WTC11 (cell line): ENCODE measurements at regions not wholly inside any gene's neighbourhood (a gene's known extent, or its start where the extent isn't known, plus 50 kb on each side); places are given as distances from the start of the nearest gene placed in this dataset.

Experiments
- ATAC-seq: fragments of 200-7000 bp; cut with Tn5 transposase; 2 replicates; pipeline ENCODE4 v1.10.0; 2021; ENCODE audit warnings: mild to moderate bottlenecking, moderate library complexity
- CTCF ChIA-PET: fragments of 300-600 bp; sonication (Branson Sonifier 250); formaldehyde crosslinking; loops from one replicate; lab custom pipeline; 2021; ENCODE audit warnings: antibody characterized with exemption; lab: Charles Lee
- POLR2A ChIA-PET: fragments of 350-600 bp; sonication (Branson Sonifier 250); formaldehyde crosslinking; loops from one replicate; lab custom pipeline; 2021; ENCODE audit warnings: antibody characterized with exemption; lab: Charles Lee
- DNase-seq: peaks from one replicate; pipeline ENCODE4 v3.0.0; 2021; ENCODE audit warnings: low spot score
- H3K27ac Mint-ChIP-seq: 2 replicates; pipeline ENCODE4 v1.8.0; 2021; ENCODE audit warnings: mixed read lengths
- H3K27me3 Mint-ChIP-seq: 2 replicates; pipeline ENCODE4 v1.8.0; 2021; ENCODE audit warnings: low read depth, mild to moderate bottlenecking, moderate library complexity, mixed read lengths
- H3K36me3 Mint-ChIP-seq: 2 replicates; pipeline ENCODE4 v1.8.0; 2021; ENCODE audit warnings: mixed read lengths
- H3K4me1 Mint-ChIP-seq: 2 replicates; pipeline ENCODE4 v1.8.0; 2022; ENCODE audit warnings: mixed read lengths
- H3K4me3 Mint-ChIP-seq: 2 replicates; pipeline ENCODE4 v1.8.0; 2021; ENCODE audit warnings: mild to moderate bottlenecking, moderate library complexity, mixed read lengths
- H3K9me3 Mint-ChIP-seq: 2 replicates; pipeline ENCODE4 v1.8.0; 2021; ENCODE audit warnings: mixed read lengths
- ATF1 ChIP-seq: sonication (generic); formaldehyde crosslinking; IDR thresholded peaks from 2 replicates; pipeline ENCODE4 v1.8.1; 2023; ENCODE audit warnings: mild to moderate bottlenecking, moderate library complexity, missing genetic modification reagents
- CBFB ChIP-seq: sonication (generic); formaldehyde crosslinking; IDR thresholded peaks from 2 replicates; pipeline ENCODE4 v1.8.1; 2022; ENCODE audit warnings: mild to moderate bottlenecking, low read depth, missing genetic modification reagents
- EMX1 ChIP-seq: fragments of 250-450 bp; sonication (Bioruptor Pico); IDR thresholded peaks from 2 replicates; pipeline ENCODE4 v1.8.0; 2021; ENCODE audit warnings: mild to moderate bottlenecking
- FOXP1 ChIP-seq: sonication (generic); formaldehyde crosslinking; IDR thresholded peaks from 2 replicates; pipeline ENCODE4 v1.8.0; 2022; ENCODE audit warnings: missing genetic modification reagents, mild to moderate bottlenecking, moderate library complexity, borderline replicate concordance
- IRF2 ChIP-seq: sonication (generic); formaldehyde crosslinking; IDR thresholded peaks from 2 replicates; pipeline ENCODE4 v1.8.0; 2022; ENCODE audit warnings: low read depth, missing genetic modification reagents, borderline replicate concordance
- NFYB ChIP-seq: sonication (generic); formaldehyde crosslinking; conservative IDR thresholded peaks from 2 replicates; pipeline ENCODE4 v1.8.0; 2022; ENCODE audit warnings: low read depth, missing genetic modification reagents
- SOX15 ChIP-seq: fragments of 250-450 bp; sonication (Bioruptor Pico); IDR thresholded peaks from 2 replicates; pipeline ENCODE4 v1.9.0; 2021; ENCODE audit warnings: mild to moderate bottlenecking
- TEAD1 ChIP-seq: sonication (generic); formaldehyde crosslinking; IDR thresholded peaks from 2 replicates; pipeline ENCODE4 v1.8.0; 2022; ENCODE audit warnings: mild to moderate bottlenecking, missing genetic modification reagents
- TEAD4 ChIP-seq: sonication (generic); formaldehyde crosslinking; IDR thresholded peaks from 2 replicates; pipeline ENCODE4 v1.8.0; 2022; ENCODE audit warnings: mild to moderate bottlenecking, missing genetic modification reagents
- TP53 ChIP-seq: sonication (generic); formaldehyde crosslinking; IDR thresholded peaks from 2 replicates; pipeline ENCODE4 v1.8.1; 2023; ENCODE audit warnings: mild to moderate bottlenecking, missing genetic modification reagents
- USF1 ChIP-seq: sonication (generic); formaldehyde crosslinking; IDR thresholded peaks from 2 replicates; pipeline ENCODE4 v1.8.0; 2022; ENCODE audit warnings: mild to moderate bottlenecking, missing genetic modification reagents
- ZMAT4 ChIP-seq: fragments of 250-450 bp; sonication (Bioruptor Pico); IDR thresholded peaks from 2 replicates; pipeline ENCODE4 v1.9.0; 2021; ENCODE audit warnings: mild to moderate bottlenecking
- ZNF232 ChIP-seq: sonication (generic); formaldehyde crosslinking; IDR thresholded peaks from 2 replicates; pipeline ENCODE4 v1.8.0; 2022; ENCODE audit warnings: mild to moderate bottlenecking, missing genetic modification reagents
- ZNF317 ChIP-seq: sonication (generic); formaldehyde crosslinking; IDR thresholded peaks from 2 replicates; pipeline ENCODE4 v1.8.1; 2023; ENCODE audit warnings: low read depth, mild to moderate bottlenecking, moderate library complexity, missing genetic modification reagents, borderline replicate concordance
- ZNF671 ChIP-seq: fragments of 250-450 bp; sonication (Bioruptor Pico); IDR thresholded peaks from 2 replicates; pipeline ENCODE4 v1.8.0; 2021; ENCODE audit warnings: mild to moderate bottlenecking
- TF ChIP-seq, protein P1 (sequence below): sonication (generic); formaldehyde crosslinking; IDR thresholded peaks from 2 replicates; pipeline ENCODE4 v1.8.0; 2022; ENCODE audit warnings: mild to moderate bottlenecking, missing genetic modification reagents
- TF ChIP-seq, protein P2 (sequence below): sonication (generic); formaldehyde crosslinking; IDR thresholded peaks from 2 replicates; pipeline ENCODE4 v1.8.1; 2023; ENCODE audit warnings: mild to moderate bottlenecking, missing genetic modification reagents, moderate library complexity
- TF ChIP-seq, protein P3 (sequence below): sonication (generic); formaldehyde crosslinking; IDR thresholded peaks from 2 replicates; pipeline ENCODE4 v1.8.1; 2022; ENCODE audit warnings: mild to moderate bottlenecking, moderate library complexity, missing genetic modification reagents
- TF ChIP-seq, protein P4 (sequence below): fragments of 250-450 bp; sonication (Bioruptor Pico); IDR thresholded peaks from 2 replicates; pipeline ENCODE4 v2.1.2; 2022; ENCODE audit warnings: mild to moderate bottlenecking, moderate library complexity
- TF ChIP-seq, protein P5 (sequence below): sonication (generic); formaldehyde crosslinking; IDR thresholded peaks from 2 replicates; pipeline ENCODE4 v1.8.1; 2023; ENCODE audit warnings: mild to moderate bottlenecking, missing genetic modification reagents, borderline replicate concordance

GRCh38 chr2:8290771-8291352, 391.0 kb upstream of the ID2 start:
- no peaks in the 10 kb centered on the region for H3K4me1 Mint-ChIP-seq
- POLR2A ChIA-PET, result no interaction called here
- no peak for ATAC-seq

DNA sequence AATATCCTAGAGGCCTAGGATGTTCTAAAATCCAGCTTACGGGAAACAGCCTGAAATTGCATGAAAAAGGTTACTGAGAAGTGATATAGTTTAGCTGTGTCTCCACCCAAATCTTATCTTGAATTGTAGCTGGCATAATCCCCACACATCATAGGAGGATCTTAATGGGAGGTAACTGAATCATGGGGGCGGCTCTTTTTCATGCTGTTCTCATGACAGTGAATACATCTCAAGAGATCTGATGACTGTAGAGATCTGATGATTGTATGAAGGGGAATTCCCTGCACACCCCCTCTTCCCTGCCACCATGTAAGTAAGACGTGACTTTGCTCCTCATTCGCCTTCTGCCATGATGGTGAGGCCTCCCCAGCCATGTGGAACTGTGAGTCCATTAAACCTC, 385.6 kb upstream of the ID2 start:
- DNase-seq (no peak), ATAC-seq (no peak)
- H3K9me3 Mint-ChIP-seq, result peaks cover 57% of the 10 kb centered on the region
- no peak for TF ChIP-seq EMX1
- TF ChIP-seq ATF1 (CRISPR knock-in tag), result no peak
- TF ChIP-seq, protein P1, sequence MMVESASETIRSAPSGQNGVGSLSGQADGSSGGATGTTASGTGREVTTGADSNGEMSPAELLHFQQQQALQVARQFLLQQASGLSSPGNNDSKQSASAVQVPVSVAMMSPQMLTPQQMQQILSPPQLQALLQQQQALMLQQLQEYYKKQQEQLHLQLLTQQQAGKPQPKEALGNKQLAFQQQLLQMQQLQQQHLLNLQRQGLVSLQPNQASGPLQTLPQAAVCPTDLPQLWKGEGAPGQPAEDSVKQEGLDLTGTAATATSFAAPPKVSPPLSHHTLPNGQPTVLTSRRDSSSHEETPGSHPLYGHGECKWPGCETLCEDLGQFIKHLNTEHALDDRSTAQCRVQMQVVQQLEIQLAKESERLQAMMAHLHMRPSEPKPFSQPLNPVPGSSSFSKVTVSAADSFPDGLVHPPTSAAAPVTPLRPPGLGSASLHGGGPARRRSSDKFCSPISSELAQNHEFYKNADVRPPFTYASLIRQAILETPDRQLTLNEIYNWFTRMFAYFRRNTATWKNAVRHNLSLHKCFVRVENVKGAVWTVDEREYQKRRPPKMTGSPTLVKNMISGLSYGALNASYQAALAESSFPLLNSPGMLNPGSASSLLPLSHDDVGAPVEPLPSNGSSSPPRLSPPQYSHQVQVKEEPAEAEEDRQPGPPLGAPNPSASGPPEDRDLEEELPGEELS (CRISPR knock-in tag), result no peak
- no peak for TF ChIP-seq TEAD4 (CRISPR knock-in tag)
- TF ChIP-seq, protein P2, sequence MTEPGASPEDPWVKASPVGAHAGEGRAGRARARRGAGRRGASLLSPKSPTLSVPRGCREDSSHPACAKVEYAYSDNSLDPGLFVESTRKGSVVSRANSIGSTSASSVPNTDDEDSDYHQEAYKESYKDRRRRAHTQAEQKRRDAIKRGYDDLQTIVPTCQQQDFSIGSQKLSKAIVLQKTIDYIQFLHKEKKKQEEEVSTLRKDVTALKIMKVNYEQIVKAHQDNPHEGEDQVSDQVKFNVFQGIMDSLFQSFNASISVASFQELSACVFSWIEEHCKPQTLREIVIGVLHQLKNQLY (CRISPR knock-in tag), result no peak
- CTCF ChIA-PET, result no interaction called here
- H3K27ac Mint-ChIP-seq, result no peak overlapping the region
- POLR2A ChIA-PET, result no interaction called here
- no peaks in the 10 kb centered on the region for H3K36me3 Mint-ChIP-seq
- no peaks in the 10 kb centered on the region for H3K4me1 Mint-ChIP-seq
- no peaks in the 10 kb centered on the region for H3K27me3 Mint-ChIP-seq
- H3K4me3 Mint-ChIP-seq, result no peak overlapping the region

More at GRCh38 chr2:8290771-8291352, 391.0 kb upstream of the ID2 start:
- Mint-ChIP-seq H3K36me3 (no peaks in the 10 kb centered on the region), H3K27ac (no peak overlapping the region), H3K9me3 (peaks cover 27% of the 10 kb centered on the region), H3K4me3 (no peak overlapping the region), H3K27me3 (no peaks in the 10 kb centered on the region; the same call in 1 of the 2 replicates)
- DNase-seq, result no peak
- CTCF ChIA-PET, result no interaction called here
- TF ChIP-seq, protein P3, sequence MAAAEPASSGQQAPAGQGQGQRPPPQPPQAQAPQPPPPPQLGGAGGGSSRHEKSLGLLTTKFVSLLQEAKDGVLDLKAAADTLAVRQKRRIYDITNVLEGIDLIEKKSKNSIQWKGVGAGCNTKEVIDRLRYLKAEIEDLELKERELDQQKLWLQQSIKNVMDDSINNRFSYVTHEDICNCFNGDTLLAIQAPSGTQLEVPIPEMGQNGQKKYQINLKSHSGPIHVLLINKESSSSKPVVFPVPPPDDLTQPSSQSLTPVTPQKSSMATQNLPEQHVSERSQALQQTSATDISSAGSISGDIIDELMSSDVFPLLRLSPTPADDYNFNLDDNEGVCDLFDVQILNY (CRISPR knock-in tag), result no peak
- TF ChIP-seq SOX15 (CRISPR knock-in tag) (no peak), USF1 (no peak), FOXP1 (CRISPR knock-in tag) (no peak), IRF2 (no peak), ZNF671 (no peak), TEAD1 (no peak), NFYB (no peak)
- TF ChIP-seq, protein P4, sequence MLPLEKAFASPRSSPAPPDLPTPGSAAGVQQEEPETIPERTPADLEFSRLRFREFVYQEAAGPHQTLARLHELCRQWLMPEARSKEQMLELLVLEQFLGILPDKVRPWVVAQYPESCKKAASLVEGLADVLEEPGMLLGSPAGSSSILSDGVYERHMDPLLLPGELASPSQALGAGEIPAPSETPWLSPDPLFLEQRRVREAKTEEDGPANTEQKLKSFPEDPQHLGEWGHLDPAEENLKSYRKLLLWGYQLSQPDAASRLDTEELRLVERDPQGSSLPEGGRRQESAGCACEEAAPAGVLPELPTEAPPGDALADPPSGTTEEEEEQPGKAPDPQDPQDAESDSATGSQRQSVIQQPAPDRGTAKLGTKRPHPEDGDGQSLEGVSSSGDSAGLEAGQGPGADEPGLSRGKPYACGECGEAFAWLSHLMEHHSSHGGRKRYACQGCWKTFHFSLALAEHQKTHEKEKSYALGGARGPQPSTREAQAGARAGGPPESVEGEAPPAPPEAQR (CRISPR knock-in tag), result no peak

GRCh38 chr2:8297376-8298231, 384.3 kb upstream of the ID2 start:
- no peaks in the 10 kb centered on the region for H3K27me3 Mint-ChIP-seq
- no peak for ATAC-seq
- H3K4me3 Mint-ChIP-seq, result no peak overlapping the region
- no peaks in the 10 kb centered on the region for H3K36me3 Mint-ChIP-seq
- ChIA-PET CTCF (no interaction called here), POLR2A (no interaction called here)
- DNase-seq, result no peak
- H3K9me3 Mint-ChIP-seq, result peaks cover 58% of the 10 kb centered on the region
- no peak overlapping the region for H3K27ac Mint-ChIP-seq
- peaks cover 4% of the 10 kb centered on the region; the same call in 1 of the 2 replicates for H3K4me1 Mint-ChIP-seq
- TF ChIP-seq CBFB (no peak), USF1 (no peak), ZNF232 (CRISPR knock-in tag) (no peak), ZNF317 (CRISPR knock-in tag) (no peak), TP53 (no peak), ZMAT4 (no peak)
- TF ChIP-seq, protein P5, sequence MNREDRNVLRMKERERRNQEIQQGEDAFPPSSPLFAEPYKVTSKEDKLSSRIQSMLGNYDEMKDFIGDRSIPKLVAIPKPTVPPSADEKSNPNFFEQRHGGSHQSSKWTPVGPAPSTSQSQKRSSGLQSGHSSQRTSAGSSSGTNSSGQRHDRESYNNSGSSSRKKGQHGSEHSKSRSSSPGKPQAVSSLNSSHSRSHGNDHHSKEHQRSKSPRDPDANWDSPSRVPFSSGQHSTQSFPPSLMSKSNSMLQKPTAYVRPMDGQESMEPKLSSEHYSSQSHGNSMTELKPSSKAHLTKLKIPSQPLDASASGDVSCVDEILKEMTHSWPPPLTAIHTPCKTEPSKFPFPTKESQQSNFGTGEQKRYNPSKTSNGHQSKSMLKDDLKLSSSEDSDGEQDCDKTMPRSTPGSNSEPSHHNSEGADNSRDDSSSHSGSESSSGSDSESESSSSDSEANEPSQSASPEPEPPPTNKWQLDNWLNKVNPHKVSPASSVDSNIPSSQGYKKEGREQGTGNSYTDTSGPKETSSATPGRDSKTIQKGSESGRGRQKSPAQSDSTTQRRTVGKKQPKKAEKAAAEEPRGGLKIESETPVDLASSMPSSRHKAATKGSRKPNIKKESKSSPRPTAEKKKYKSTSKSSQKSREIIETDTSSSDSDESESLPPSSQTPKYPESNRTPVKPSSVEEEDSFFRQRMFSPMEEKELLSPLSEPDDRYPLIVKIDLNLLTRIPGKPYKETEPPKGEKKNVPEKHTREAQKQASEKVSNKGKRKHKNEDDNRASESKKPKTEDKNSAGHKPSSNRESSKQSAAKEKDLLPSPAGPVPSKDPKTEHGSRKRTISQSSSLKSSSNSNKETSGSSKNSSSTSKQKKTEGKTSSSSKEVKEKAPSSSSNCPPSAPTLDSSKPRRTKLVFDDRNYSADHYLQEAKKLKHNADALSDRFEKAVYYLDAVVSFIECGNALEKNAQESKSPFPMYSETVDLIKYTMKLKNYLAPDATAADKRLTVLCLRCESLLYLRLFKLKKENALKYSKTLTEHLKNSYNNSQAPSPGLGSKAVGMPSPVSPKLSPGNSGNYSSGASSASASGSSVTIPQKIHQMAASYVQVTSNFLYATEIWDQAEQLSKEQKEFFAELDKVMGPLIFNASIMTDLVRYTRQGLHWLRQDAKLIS (CRISPR knock-in tag), result no peak
